ENCODE measurements at regions not wholly inside any gene's neighbourhood (a gene's known extent, or its start where the extent isn't known, plus 50 kb on each side); places are given as distances from the start of the nearest gene placed in this dataset.

- H3K4me3 Mint-ChIP-seq (ENCODE audit: unreplicated experiment): no peak overlapping the region
- ChIA-PET POLR2A (no interaction called here), CTCF (no interaction called here)
- BruUV-seq (replicated peaks): no TSS peak
- H3K4me1 Mint-ChIP-seq (ENCODE audit: low read depth, unreplicated experiment): no peaks in the 10 kb centered on the region
- no peaks in the 10 kb centered on the region for H3K36me3 Mint-ChIP-seq (ENCODE audit: insufficient read depth, unreplicated experiment)
- intact Hi-C loops (cut with micrococcal nuclease; ENCODE audit: unreplicated experiment): no loop called here
- no peaks in the 10 kb centered on the region for H3K9me3 ChIP-seq
- no peak for TF ChIP-seq CTCF (IDR thresholded peaks at IDR 0.05; ENCODE audit: insufficient read depth in 1 of 2, low read depth in 1 of 2, low read length in 1 of 2, severe bottlenecking in 1 of 2, unreplicated experiment in 1 of 2)
- no peak for DNase-seq
- H3K9me3 Mint-ChIP-seq (ENCODE audit: unreplicated experiment): no peaks in the 10 kb centered on the region
- no peak overlapping the region for H3K4me3 ChIP-seq (ENCODE audit: low read depth, low read length)
- no peaks in the 10 kb centered on the region; the same call in 1 of the 2 replicates for H3K27me3 ChIP-seq (replicated peaks; ENCODE audit: control insufficient read depth, insufficient read depth, low read length)
- peaks cover 14% of the 10 kb centered on the region for H3K27me3 Mint-ChIP-seq (ENCODE audit: insufficient read depth, unreplicated experiment)
- no peak overlapping the region for H3K27ac Mint-ChIP-seq (ENCODE audit: unreplicated experiment)
- H3K36me3 ChIP-seq (ENCODE audit: control insufficient read depth, insufficient read depth, low read length): no peaks in the 10 kb centered on the region
- H3K4me1 ChIP-seq: no peaks in the 10 kb centered on the region
Measured at GRCh38 chr1:208570362-208570761, 326.2 kb upstream of the PLXNA2 start.

- H3K27ac Mint-ChIP-seq (ENCODE audit: unreplicated experiment): no peak overlapping the region
- no peaks in the 10 kb centered on the region for H3K36me3 Mint-ChIP-seq (ENCODE audit: insufficient read depth, unreplicated experiment)
- CTCF ChIA-PET: no interaction called here
- H3K4me3 ChIP-seq (ENCODE audit: low read depth, low read length): no peak overlapping the region
- no peaks in the 10 kb centered on the region for H3K9me3 Mint-ChIP-seq (ENCODE audit: unreplicated experiment)
- no peaks in the 10 kb centered on the region; the same call in 1 of the 2 replicates for H3K36me3 ChIP-seq (ENCODE audit: control insufficient read depth, insufficient read depth, low read length)
- no peaks in the 10 kb centered on the region for H3K9me3 ChIP-seq
- no peak overlapping the region for H3K4me3 Mint-ChIP-seq (ENCODE audit: unreplicated experiment)
- no peaks in the 10 kb centered on the region for H3K4me1 Mint-ChIP-seq (ENCODE audit: low read depth, unreplicated experiment)
- no TSS peak for BruUV-seq (replicated peaks)
- 0 out of 2 replicates have a peak, but pooled peaks cover 1% of the 10 kb centered on the region for H3K27me3 ChIP-seq (replicated peaks; ENCODE audit: control insufficient read depth, insufficient read depth, low read length)
- peaks cover 18% of the 10 kb centered on the region for H3K27me3 Mint-ChIP-seq (ENCODE audit: insufficient read depth, unreplicated experiment)
- no peak for TF ChIP-seq CTCF (IDR thresholded peaks at IDR 0.05; ENCODE audit: insufficient read depth in 1 of 2, low read depth in 1 of 2, low read length in 1 of 2, severe bottlenecking in 1 of 2, unreplicated experiment in 1 of 2)
- no peak for DNase-seq
- POLR2A ChIA-PET: no interaction called here
- no peaks in the 10 kb centered on the region for H3K4me1 ChIP-seq
- intact Hi-C loops (cut with micrococcal nuclease; ENCODE audit: unreplicated experiment): no loop called here
Measured at GRCh38 chr1:208576425-208576824, 332.2 kb upstream of the PLXNA2 start.

GRCh38 chr1:208577381-208577905 lies 333.3 kb upstream of the PLXNA2 start:
- no peaks in the 10 kb centered on the region for H3K36me3 Mint-ChIP-seq (ENCODE audit: insufficient read depth, unreplicated experiment)
- DNase-seq: no peak
- no peak overlapping the region for H3K4me3 Mint-ChIP-seq (ENCODE audit: unreplicated experiment)
- Histone ChIP-seq H3K27me3 (replicated peaks; ENCODE audit: control insufficient read depth, insufficient read depth, low read length) (0 out of 2 replicates have a peak, but pooled peaks cover 1% of the 10 kb centered on the region), H3K36me3 (ENCODE audit: control insufficient read depth, insufficient read depth, low read length) (no peaks in the 10 kb centered on the region; the same call in 1 of the 2 replicates), H3K4me3 (ENCODE audit: low read depth, low read length) (no peak overlapping the region), H3K9me3 (no peaks in the 10 kb centered on the region), H3K4me1 (no peaks in the 10 kb centered on the region)
- ChIA-PET CTCF (no interaction called here), POLR2A (no interaction called here)
- no peaks in the 10 kb centered on the region for H3K9me3 Mint-ChIP-seq (ENCODE audit: unreplicated experiment)
- intact Hi-C loops (cut with micrococcal nuclease; ENCODE audit: unreplicated experiment): no loop called here
- no peaks in the 10 kb centered on the region for H3K4me1 Mint-ChIP-seq (ENCODE audit: low read depth, unreplicated experiment)
- no peak overlapping the region for H3K27ac Mint-ChIP-seq (ENCODE audit: unreplicated experiment)
- TF ChIP-seq CTCF (IDR thresholded peaks at IDR 0.05; ENCODE audit: insufficient read depth in 1 of 2, low read depth in 1 of 2, low read length in 1 of 2, severe bottlenecking in 1 of 2, unreplicated experiment in 1 of 2): no peak
- no TSS peak for BruUV-seq (replicated peaks)
- peaks cover 20% of the 10 kb centered on the region for H3K27me3 Mint-ChIP-seq (ENCODE audit: insufficient read depth, unreplicated experiment)

All from Caco-2 (cell line).